ENCODE measurements at regions not wholly inside any gene's neighbourhood (a gene's known extent, or its start where the extent isn't known, plus 50 kb on each side); places are given as distances from the start of the nearest gene placed in this dataset.
"Not testable (repeated sequence)": the region's sequence is repeated elsewhere in the genome, so short reads cannot be mapped to it uniquely, and the experiment has no call there.

GRCh38 chr2:208722731-208723130, 316.1 kb downstream of the PTH2R start:
- DNase-seq = no peak
- H3K4me2 ChIP-seq = no peak overlapping the region
- POLR2A ChIA-PET (ENCODE audit: unreplicated experiment) = no interaction called here

DNA sequence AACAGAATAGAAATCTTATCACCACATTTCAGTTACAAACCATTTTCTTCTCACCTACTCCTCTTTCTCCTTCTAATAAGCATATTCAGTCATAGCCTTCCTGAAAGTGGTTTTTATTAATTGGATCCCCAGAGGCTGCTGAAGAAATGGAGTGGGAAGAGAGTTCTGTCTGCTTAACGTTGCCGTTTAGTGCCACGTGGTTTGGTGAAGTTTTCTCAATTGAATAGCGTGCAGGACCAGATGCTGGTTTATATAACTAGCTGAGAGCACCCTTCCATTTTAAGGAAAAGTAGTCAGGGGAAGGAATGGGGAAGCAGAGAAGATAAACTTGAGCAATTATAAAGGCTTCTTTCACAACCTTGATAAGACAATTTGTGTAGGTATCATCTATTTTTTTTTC, 318.7 kb downstream of the PTH2R start:
- Histone ChIP-seq H3F3A (ENCODE audit: insufficient read depth, low read depth) (no peaks in the 10 kb centered on the region), H4K20me1 (ENCODE audit: insufficient read depth) (no peaks in the 10 kb centered on the region), H2AFZ (peak overlapping the region; percentile 58; the same call in 1 of the 2 replicates), H3K4me3 (no peak overlapping the region), H3K27me3 (ENCODE audit: insufficient read depth, low read depth) (no peaks in the 10 kb centered on the region), H3K9me3 (ENCODE audit: insufficient read depth, low read depth) (no peaks in the 10 kb centered on the region), H3K4me1 (replicated peaks; ENCODE audit: insufficient read depth) (no peaks in the 10 kb centered on the region), H3K9me2 (ENCODE audit: insufficient read depth) (no peaks in the 10 kb centered on the region), H3K36me3 (ENCODE audit: low read depth) (no peaks in the 10 kb centered on the region), H3K4me2 (no peak overlapping the region), H3K79me2 (ENCODE audit: low read depth) (no peaks in the 10 kb centered on the region), H3K27ac (no peak overlapping the region)
- TF ChIP-seq EZH2 (IDR thresholded peaks at IDR 0.05; ENCODE audit: low read depth) (no peak), CTCF (conservative IDR thresholded peaks at IDR 0.05) (no peak)
- no TSS peak for BruUV-seq (replicated peaks)
- no peak for DNase-seq
- CTCF ChIA-PET = no interaction called here
- intact Hi-C loops (cut with micrococcal nuclease; ENCODE audit: unreplicated experiment) = no loop called here
- POLR2A ChIA-PET (ENCODE audit: unreplicated experiment) = no interaction called here

More at GRCh38 chr2:208722731-208723130, 316.1 kb downstream of the PTH2R start:
- Histone ChIP-seq H4K20me1 (ENCODE audit: insufficient read depth) (no peaks in the 10 kb centered on the region), H3K4me3 (no peak overlapping the region), H3K27ac (no peak overlapping the region), H3K79me2 (ENCODE audit: low read depth) (no peaks in the 10 kb centered on the region), H2AFZ (no peak overlapping the region), H3K4me1 (replicated peaks; ENCODE audit: insufficient read depth) (no peaks in the 10 kb centered on the region), H3K9me2 (ENCODE audit: insufficient read depth) (no peaks in the 10 kb centered on the region), H3F3A (ENCODE audit: insufficient read depth, low read depth) (no peaks in the 10 kb centered on the region), H3K36me3 (ENCODE audit: low read depth) (no peaks in the 10 kb centered on the region), H3K27me3 (ENCODE audit: insufficient read depth, low read depth) (no peaks in the 10 kb centered on the region), H3K9me3 (ENCODE audit: insufficient read depth, low read depth) (no peaks in the 10 kb centered on the region)
- no TSS peak for BruUV-seq (replicated peaks)
- no peak for TF ChIP-seq CTCF (conservative IDR thresholded peaks at IDR 0.05)
- TF ChIP-seq EZH2 (IDR thresholded peaks at IDR 0.05; ENCODE audit: low read depth) = no peak
- CTCF ChIA-PET = no interaction called here
- intact Hi-C loops (cut with micrococcal nuclease; ENCODE audit: unreplicated experiment) = no loop called here

- Histone ChIP-seq H3K27me3 (ENCODE audit: insufficient read depth, low read depth) (no peaks in the 10 kb centered on the region), H2AFZ (no peak overlapping the region), H3K4me2 (no peak overlapping the region), H3K36me3 (ENCODE audit: low read depth) (no peaks in the 10 kb centered on the region), H3K9me2 (ENCODE audit: insufficient read depth) (no peaks in the 10 kb centered on the region), H4K20me1 (ENCODE audit: insufficient read depth) (no peaks in the 10 kb centered on the region), H3K79me2 (ENCODE audit: low read depth) (no peaks in the 10 kb centered on the region), H3K9me3 (ENCODE audit: insufficient read depth, low read depth) (no peaks in the 10 kb centered on the region), H3K4me3 (no peak overlapping the region), H3F3A (ENCODE audit: insufficient read depth, low read depth) (no peaks in the 10 kb centered on the region), H3K27ac (no peak overlapping the region), H3K4me1 (replicated peaks; ENCODE audit: insufficient read depth) (no peaks in the 10 kb centered on the region)
- POLR2A ChIA-PET (ENCODE audit: unreplicated experiment) = no interaction called here
- TF ChIP-seq EZH2 (IDR thresholded peaks at IDR 0.05; ENCODE audit: low read depth) = no peak
- TF ChIP-seq CTCF (conservative IDR thresholded peaks at IDR 0.05) = no peak
- BruUV-seq (replicated peaks) = no TSS peak
- DNase-seq = no peak
- CTCF ChIA-PET = no interaction called here
- intact Hi-C loops (cut with micrococcal nuclease; ENCODE audit: unreplicated experiment) = no loop called here
These were observed 319.6 kb downstream of the PTH2R start for GRCh38 chr2:208726242-208726641.

- intact Hi-C loops (cut with micrococcal nuclease; ENCODE audit: unreplicated experiment); H3K27ac ChIP-seq; H3K79me2 ChIP-seq (ENCODE audit: low read depth); H3K9me2 ChIP-seq (ENCODE audit: insufficient read depth); CTCF ChIA-PET; BruUV-seq (replicated peaks); H4K20me1 ChIP-seq (ENCODE audit: insufficient read depth); H3K27me3 ChIP-seq (ENCODE audit: insufficient read depth, low read depth); H3K36me3 ChIP-seq (ENCODE audit: low read depth); H3F3A ChIP-seq (ENCODE audit: insufficient read depth, low read depth); H3K9me3 ChIP-seq (ENCODE audit: insufficient read depth, low read depth); POLR2A ChIA-PET (ENCODE audit: unreplicated experiment); H3K4me1 ChIP-seq (replicated peaks; ENCODE audit: insufficient read depth): not testable (repeated sequence)
- Histone ChIP-seq H3K4me2 (peak overlapping the region; percentile 61), H3K4me3 (peak overlapping the region; percentile 49; the same call in 1 of the 2 replicates), H2AFZ (peak overlapping the region; percentile 72)
- peak in 1 of 2 experiments; percentile 27 for DNase-seq
These were observed 345.2 kb downstream of the PTH2R start for GRCh38 chr2:208751663-208752415.
